ENCODE measurements at regions not wholly inside any gene's neighbourhood (a gene's known extent, or its start where the extent isn't known, plus 50 kb on each side); places are given as distances from the start of the nearest gene placed in this dataset.

GRCh38 chr14:89600029-89600428, 183.0 kb upstream of the FOXN3 start:
- Histone ChIP-seq H3K4me1 (ENCODE audit: control insufficient read depth in 1 of 2, insufficient read depth in 1 of 2, low read depth in 1 of 2, low read length in 1 of 2) (peaks cover 13 to 15% of the 10 kb centered on the region in 2 experiments), H3K27ac (peak overlapping the region; percentile 40), H3K4me3 (ENCODE audit: low read depth in 1 of 2, low read length in 1 of 2) (no peak overlapping the region), H3K36me3 (no peaks in the 10 kb centered on the region), H3K9me3 (peaks cover 3% of the 10 kb centered on the region), H3K27me3 (no peaks in the 10 kb centered on the region)
- TF ChIP-seq CTCF (IDR thresholded peaks at IDR 0.05) = no peak

GRCh38 chr14:89598548-89599186, 181.6 kb upstream of the FOXN3 start:
- no peak for TF ChIP-seq CTCF (IDR thresholded peaks at IDR 0.05)
- Histone ChIP-seq H3K27ac (no peak overlapping the region), H3K27me3 (no peaks in the 10 kb centered on the region), H3K4me1 (ENCODE audit: control insufficient read depth in 1 of 2, insufficient read depth in 1 of 2, low read depth in 1 of 2, low read length in 1 of 2) (peaks cover 13 to 15% of the 10 kb centered on the region in 2 experiments), H3K9me3 (peaks cover 3% of the 10 kb centered on the region), H3K36me3 (no peaks in the 10 kb centered on the region), H3K4me3 (ENCODE audit: low read depth in 1 of 2, low read length in 1 of 2) (no peak overlapping the region)

- H3K9me3 ChIP-seq = no peaks in the 10 kb centered on the region
- no peaks in the 10 kb centered on the region for H3K36me3 ChIP-seq
- no peaks in the 10 kb centered on the region for H3K27me3 ChIP-seq
- TF ChIP-seq CTCF (IDR thresholded peaks at IDR 0.05) = no peak
- no peak overlapping the region for H3K4me3 ChIP-seq (ENCODE audit: low read depth in 1 of 2, low read length in 1 of 2)
- no peak overlapping the region for H3K27ac ChIP-seq
- peaks cover 14 to 21% of the 10 kb centered on the region in 2 experiments for H3K4me1 ChIP-seq (ENCODE audit: control insufficient read depth in 1 of 2, insufficient read depth in 1 of 2, low read depth in 1 of 2, low read length in 1 of 2)
Observed at GRCh38 chr14:89592961-89593360, 175.9 kb upstream of the FOXN3 start.

GRCh38 chr14:89589400-89590118, 172.5 kb upstream of the FOXN3 start:
- H3K4me1 ChIP-seq (ENCODE audit: control insufficient read depth in 1 of 2, insufficient read depth in 1 of 2, low read depth in 1 of 2, low read length in 1 of 2) = peaks cover 14 to 21% of the 10 kb centered on the region in 2 experiments
- H3K36me3 ChIP-seq = no peaks in the 10 kb centered on the region
- H3K9me3 ChIP-seq = no peaks in the 10 kb centered on the region
- peak overlapping the region; percentile 78 for H3K27ac ChIP-seq
- no peak for TF ChIP-seq CTCF (IDR thresholded peaks at IDR 0.05)
- peak overlapping the region; percentile 24 to 27 for H3K4me3 ChIP-seq (ENCODE audit: low read depth in 1 of 2, low read length in 1 of 2)
- no peaks in the 10 kb centered on the region for H3K27me3 ChIP-seq

- Histone ChIP-seq H3K4me1 (ENCODE audit: control insufficient read depth in 1 of 2, insufficient read depth in 1 of 2, low read depth in 1 of 2, low read length in 1 of 2) (peaks cover 14 to 21% of the 10 kb centered on the region in 2 experiments), H3K36me3 (no peaks in the 10 kb centered on the region), H3K9me3 (no peaks in the 10 kb centered on the region), H3K4me3 (ENCODE audit: low read depth in 1 of 2, low read length in 1 of 2) (no peak overlapping the region), H3K27ac (peak overlapping the region; percentile 78), H3K27me3 (no peaks in the 10 kb centered on the region)
- no peak for TF ChIP-seq CTCF (IDR thresholded peaks at IDR 0.05)
Observed at GRCh38 chr14:89588840-89589296, 171.8 kb upstream of the FOXN3 start.

Measured in neutrophil (primary cell).